ENCODE measurements at regions not wholly inside any gene's neighbourhood (a gene's known extent, or its start where the extent isn't known, plus 50 kb on each side); places are given as distances from the start of the nearest gene placed in this dataset.
A peak's percentile ranks its signal among the peaks of the same experiment; 100 is the strongest.

DNA sequence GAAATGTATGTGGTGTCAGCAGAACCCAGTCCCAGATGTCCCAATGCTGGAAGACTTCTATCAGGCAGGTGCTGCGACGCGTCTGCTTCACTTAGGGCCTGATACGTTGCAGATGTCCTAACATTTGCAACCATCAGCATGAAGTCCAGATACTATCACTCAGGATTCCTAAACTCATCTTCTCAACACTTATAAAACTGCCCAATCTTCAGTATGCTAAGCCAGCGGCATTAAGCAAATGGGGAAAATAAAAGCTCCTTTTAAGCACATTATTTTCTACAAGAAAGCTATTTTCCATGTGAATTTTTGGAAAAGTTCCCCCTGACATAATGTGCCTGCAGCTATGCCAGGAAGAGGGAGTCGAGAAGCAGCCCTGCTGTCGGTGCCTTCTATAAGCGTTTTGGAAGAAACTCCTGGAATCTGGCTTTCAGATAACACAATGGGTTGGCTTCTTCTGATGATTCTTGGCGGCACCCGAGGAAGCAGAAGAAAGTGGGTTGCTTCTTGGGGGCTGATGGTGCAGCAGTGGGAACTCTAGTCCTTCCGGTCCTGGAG lies 60.7 kb upstream of the ITGA6 start:
- Mint-ChIP-seq H3K27ac (ENCODE audit: low read depth, unreplicated experiment) (no peak overlapping the region), H3K4me1 (ENCODE audit: insufficient read depth, unreplicated experiment) (no peaks in the 10 kb centered on the region), H3K27me3 (ENCODE audit: insufficient read depth, unreplicated experiment) (no peaks in the 10 kb centered on the region), H3K4me3 (ENCODE audit: unreplicated experiment) (no peak overlapping the region), H3K9me3 (ENCODE audit: unreplicated experiment) (peaks cover 6% of the 10 kb centered on the region), H3K36me3 (ENCODE audit: insufficient read depth, unreplicated experiment) (no peaks in the 10 kb centered on the region)
- BruUV-seq (replicated peaks): no TSS peak
- intact Hi-C loops (cut with micrococcal nuclease): no loop called here
- ChIA-PET CTCF (no interaction called here), POLR2A (interaction anchor here (0.7 to 0.8 kb wide), 2 partner anchors 26 to 169 kb away, joined by 3 to 5 read pairs; no protein-coding TSS in a partner anchor)
- no peak for DNase-seq (ENCODE audit: unreplicated experiment)
- TF ChIP-seq, protein P1, sequence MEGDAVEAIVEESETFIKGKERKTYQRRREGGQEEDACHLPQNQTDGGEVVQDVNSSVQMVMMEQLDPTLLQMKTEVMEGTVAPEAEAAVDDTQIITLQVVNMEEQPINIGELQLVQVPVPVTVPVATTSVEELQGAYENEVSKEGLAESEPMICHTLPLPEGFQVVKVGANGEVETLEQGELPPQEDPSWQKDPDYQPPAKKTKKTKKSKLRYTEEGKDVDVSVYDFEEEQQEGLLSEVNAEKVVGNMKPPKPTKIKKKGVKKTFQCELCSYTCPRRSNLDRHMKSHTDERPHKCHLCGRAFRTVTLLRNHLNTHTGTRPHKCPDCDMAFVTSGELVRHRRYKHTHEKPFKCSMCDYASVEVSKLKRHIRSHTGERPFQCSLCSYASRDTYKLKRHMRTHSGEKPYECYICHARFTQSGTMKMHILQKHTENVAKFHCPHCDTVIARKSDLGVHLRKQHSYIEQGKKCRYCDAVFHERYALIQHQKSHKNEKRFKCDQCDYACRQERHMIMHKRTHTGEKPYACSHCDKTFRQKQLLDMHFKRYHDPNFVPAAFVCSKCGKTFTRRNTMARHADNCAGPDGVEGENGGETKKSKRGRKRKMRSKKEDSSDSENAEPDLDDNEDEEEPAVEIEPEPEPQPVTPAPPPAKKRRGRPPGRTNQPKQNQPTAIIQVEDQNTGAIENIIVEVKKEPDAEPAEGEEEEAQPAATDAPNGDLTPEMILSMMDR (IDR thresholded peaks at IDR 0.05; ENCODE audit: unreplicated experiment): no peak

DNA sequence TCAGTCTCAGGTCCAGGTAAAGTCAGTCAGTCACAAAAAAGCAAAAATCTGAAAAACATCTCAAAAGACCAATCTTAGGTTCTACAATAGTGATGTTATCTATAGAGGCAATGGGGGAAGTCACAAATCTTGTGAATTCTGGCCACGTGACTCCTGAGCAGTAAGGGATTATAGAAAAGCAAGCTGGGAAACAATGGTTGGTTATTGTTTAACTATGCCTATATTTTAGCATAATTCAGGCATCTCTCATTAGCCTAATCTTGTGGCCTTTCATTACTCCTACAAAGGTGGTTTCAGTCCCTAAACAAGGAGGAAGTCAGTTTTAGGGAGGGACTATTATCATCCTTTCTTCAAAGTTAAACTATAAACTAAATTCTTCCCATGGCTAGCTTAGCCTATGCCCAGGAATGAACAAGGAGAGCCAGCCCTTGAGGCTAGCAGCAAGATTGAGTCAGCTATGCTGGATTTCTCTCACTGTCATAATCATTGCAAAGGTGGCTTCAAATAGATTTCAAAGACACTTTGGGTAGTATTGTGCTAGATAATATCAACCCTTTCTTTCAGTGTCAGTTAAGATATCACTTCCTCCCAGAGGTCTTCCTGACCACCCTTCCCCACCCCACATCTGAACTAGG lies 56.4 kb upstream of the ITGA6 start:
- Mint-ChIP-seq H3K27ac (ENCODE audit: low read depth, unreplicated experiment) (no peak overlapping the region), H3K4me1 (ENCODE audit: insufficient read depth, unreplicated experiment) (peaks cover 5% of the 10 kb centered on the region), H3K4me3 (ENCODE audit: unreplicated experiment) (no peak overlapping the region), H3K9me3 (ENCODE audit: unreplicated experiment) (peaks cover 6% of the 10 kb centered on the region), H3K36me3 (ENCODE audit: insufficient read depth, unreplicated experiment) (no peaks in the 10 kb centered on the region), H3K27me3 (ENCODE audit: insufficient read depth, unreplicated experiment) (no peaks in the 10 kb centered on the region)
- CTCF ChIA-PET: no interaction called here
- no peak for DNase-seq (ENCODE audit: unreplicated experiment)
- TF ChIP-seq, protein P1 (IDR thresholded peaks at IDR 0.05; ENCODE audit: unreplicated experiment): no peak
- no TSS peak for BruUV-seq (replicated peaks)
- POLR2A ChIA-PET: interaction anchor here (1.4 kb wide), 1 partner anchor 59 kb away, joined by 3 read pairs; no protein-coding TSS in a partner anchor
- intact Hi-C loops (cut with micrococcal nuclease): no loop called here

DNA sequence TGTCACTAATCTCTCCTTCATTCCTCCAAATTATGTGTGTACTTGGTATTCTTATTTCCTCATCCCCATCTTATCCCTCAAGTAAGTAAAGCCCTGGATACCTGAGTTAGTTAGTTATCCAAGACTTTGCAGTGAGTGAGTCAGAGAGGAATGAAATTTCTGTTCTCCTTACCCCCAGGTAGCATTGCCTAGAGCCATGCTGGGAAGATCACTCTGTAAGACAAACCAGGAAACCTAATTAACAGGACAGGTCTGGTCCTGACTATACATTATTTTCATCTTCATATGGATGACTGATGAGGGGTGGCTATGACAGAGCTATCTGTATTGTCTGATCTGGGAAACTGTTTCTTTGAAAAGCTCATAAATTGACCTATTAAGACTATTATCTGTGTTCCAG lies 55.0 kb upstream of the ITGA6 start:
- no peaks in the 10 kb centered on the region for H3K36me3 Mint-ChIP-seq (ENCODE audit: insufficient read depth, unreplicated experiment)
- DNase-seq (ENCODE audit: unreplicated experiment): peak; percentile 25
- H3K9me3 Mint-ChIP-seq (ENCODE audit: unreplicated experiment): peaks cover 6% of the 10 kb centered on the region
- H3K4me3 Mint-ChIP-seq (ENCODE audit: unreplicated experiment): no peak overlapping the region
- H3K4me1 Mint-ChIP-seq (ENCODE audit: insufficient read depth, unreplicated experiment): peaks cover 5% of the 10 kb centered on the region
- no peaks in the 10 kb centered on the region for H3K27me3 Mint-ChIP-seq (ENCODE audit: insufficient read depth, unreplicated experiment)
- no TSS peak for BruUV-seq (replicated peaks)
- ChIA-PET CTCF (interaction anchor here (0.5 to 0.8 kb wide), 3 partner anchors 67 to 669 kb away, joined by 3 to 4 read pairs (median 3); no protein-coding TSS in a partner anchor), POLR2A (interaction anchor here (0.6 to 1.2 kb wide), 4 partner anchors 36 to 664 kb away, joined by 3 to 4 read pairs (median 3); no protein-coding TSS in a partner anchor)
- intact Hi-C loops (cut with micrococcal nuclease): no loop called here
- TF ChIP-seq, protein P1 (IDR thresholded peaks at IDR 0.05; ENCODE audit: unreplicated experiment): no peak
- no peak overlapping the region for H3K27ac Mint-ChIP-seq (ENCODE audit: low read depth, unreplicated experiment)

DNA sequence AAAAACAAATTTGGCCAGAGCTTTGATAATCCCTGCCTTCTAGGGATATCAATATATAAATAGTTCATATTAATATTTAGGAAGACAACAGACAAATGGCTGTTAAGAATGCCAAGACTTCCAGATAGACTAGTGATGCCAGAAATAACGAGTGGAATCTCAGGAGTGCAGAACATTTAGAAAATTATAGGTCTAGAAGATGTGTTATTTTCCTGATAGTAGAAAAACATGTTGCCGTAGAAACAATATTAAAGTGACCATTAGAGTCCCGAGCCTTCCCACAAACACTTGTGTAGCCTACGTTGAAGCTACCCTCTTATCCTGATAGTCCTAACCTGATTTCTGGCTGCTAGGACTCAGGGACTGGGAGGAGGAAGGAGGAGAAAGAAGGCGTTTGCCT lies 54.3 kb upstream of the ITGA6 start:
- CTCF ChIA-PET: interaction anchor here (0.5 to 0.8 kb wide), 3 partner anchors 66 to 669 kb away, joined by 3 to 4 read pairs (median 3); no protein-coding TSS in a partner anchor

More for the DNA sequence above, 54.3 kb upstream of the ITGA6 start:
- H3K4me3 Mint-ChIP-seq (ENCODE audit: unreplicated experiment): no peak overlapping the region
- DNase-seq (ENCODE audit: unreplicated experiment): no peak
- intact Hi-C loops (cut with micrococcal nuclease): no loop called here
- H3K27me3 Mint-ChIP-seq (ENCODE audit: insufficient read depth, unreplicated experiment): no peaks in the 10 kb centered on the region
- no peak overlapping the region for H3K27ac Mint-ChIP-seq (ENCODE audit: low read depth, unreplicated experiment)
- H3K4me1 Mint-ChIP-seq (ENCODE audit: insufficient read depth, unreplicated experiment): peaks cover 5% of the 10 kb centered on the region
- no peaks in the 10 kb centered on the region for H3K36me3 Mint-ChIP-seq (ENCODE audit: insufficient read depth, unreplicated experiment)
- TF ChIP-seq, protein P1 (IDR thresholded peaks at IDR 0.05; ENCODE audit: unreplicated experiment): no peak
- no TSS peak for BruUV-seq (replicated peaks)
- peaks cover 3% of the 10 kb centered on the region for H3K9me3 Mint-ChIP-seq (ENCODE audit: unreplicated experiment)
- POLR2A ChIA-PET: interaction anchor here (0.5 to 1.2 kb wide), 5 partner anchors 35 to 665 kb away, joined by 3 to 4 read pairs (median 3); no protein-coding TSS in a partner anchor

Data from MCF 10A (cell line).